Aorta (tissue), 5 donors: ENCODE measurements at regions not wholly inside any gene's neighbourhood (a gene's known extent, or its start where the extent isn't known, plus 50 kb on each side); places are given as distances from the start of the nearest gene placed in this dataset.

Experiments
- ATAC-seq: fragments of 200-7000 bp; cut with Tn5 transposase; one replicate; pipeline ENCODE4 v1.9.1; 2022; ENCODE audit warnings: moderate library complexity; ENCODE audit not compliant: low FRiP score
- DNase-seq, 2 donors: peaks; one replicate each; pipeline ENCODE4 v3.0.0-alpha.2; 2020
- H3K27ac ChIP-seq, 2 donors: one replicate each; pipeline ENCODE4 v1.5.1; 2013; ENCODE audit warnings: low read length in 2 of 2, mild to moderate bottlenecking in 2 of 2, moderate library complexity in 2 of 2, control low read depth in 1 of 2, inconsistent platforms in 1 of 2, low read depth in 1 of 2
- H3K27me3 ChIP-seq, 2 donors: one replicate each; pipeline ENCODE4 v1.6.1; 2013; ENCODE audit warnings: control low read depth in 1 of 2, low read length in 1 of 2, mild to moderate bottlenecking in 1 of 2, moderate library complexity in 1 of 2; ENCODE audit not compliant: insufficient read depth in 2 of 2, control insufficient read depth in 1 of 2
- H3K36me3 ChIP-seq, 2 donors: one replicate each; pipeline ENCODE4 v1.6.1; 2013; ENCODE audit warnings: control low read depth in 1 of 2, low read length in 1 of 2, mild to moderate bottlenecking in 1 of 2; ENCODE audit not compliant: insufficient read depth in 2 of 2, control insufficient read depth in 1 of 2
- H3K4me1 ChIP-seq, 2 donors: one replicate each; pipeline ENCODE4 v1.6.1; 2013; ENCODE audit warnings: low read length in 2 of 2, control low read depth in 1 of 2, mild to moderate bottlenecking in 1 of 2, moderate library complexity in 1 of 2; ENCODE audit not compliant: insufficient read depth in 2 of 2, control insufficient read depth in 1 of 2
- H3K4me3 ChIP-seq, 2 donors: one replicate each; pipeline ENCODE4 v1.5.1; 2013; ENCODE audit warnings: low read length in 2 of 2, control low read depth in 1 of 2, mild to moderate bottlenecking in 1 of 2
- H3K9me3 ChIP-seq: one replicate; pipeline ENCODE4 v1.6.1; 2013; ENCODE audit warnings: mild to moderate bottlenecking, low read length; ENCODE audit not compliant: control insufficient read depth
- WGBS, 2 donors: extraction: QIAGEN DNeasy Blood & Tissue Kit; methylation state at CpG; one replicate each; pipeline ENCODE4 v1.1.7; 2013; 5-methylcytosine and 5-hydroxymethylcytosine counted together
- intact Hi-C, 2 donors: fragments of 100-400 bp; cut with DNase I; formaldehyde crosslinking; loops; one replicate each; pipeline versions ENCODE4 v1.14.2 to v1.15.0; 2022
- donor health status: healthy with polysubstance abuse.
- donor health status: Bipolar disorder and iron deficiency.
- donor health status: DM: no; HTN: no; CAD: no.
- donor health status: DM: no; HTN: no; CAD: no.
- donor health status: DM: yes; HTN: yes; CAD: no.

- DNase-seq (peak in 1 of 2 donors; percentile 81), ATAC-seq (peak; percentile 85)
- Histone ChIP-seq H3K4me1 (no peaks in the 10 kb centered on the region), H3K9me3 (no peaks in the 10 kb centered on the region), H3K36me3 (no peaks in the 10 kb centered on the region), H3K4me3 (no peak overlapping the region), H3K27me3 (no peaks in the 10 kb centered on the region), H3K27ac (no peak overlapping the region)
- intact Hi-C loops = no loop called here
- WGBS, 2 donors = 46 to 47% methylated on average over 7 of the region's 7 CpGs
Measured at GRCh38 chr6:25017932-25018567, 82.3 kb upstream of the RIPOR2 start.

GRCh38 chr6:25018568-25018954 is 82.8 kb upstream of the RIPOR2 start:
- ATAC-seq = no peak
- Histone ChIP-seq H3K4me3 (no peak overlapping the region), H3K36me3 (no peaks in the 10 kb centered on the region), H3K27me3 (no peaks in the 10 kb centered on the region), H3K4me1 (no peaks in the 10 kb centered on the region), H3K27ac (no peak overlapping the region), H3K9me3 (no peaks in the 10 kb centered on the region)
- DNase-seq = no peak
- WGBS, 2 donors = 73 to 76% methylated on average over 4 of the region's 4 CpGs
- intact Hi-C loops = no loop called here

- WGBS, 2 donors = 91% methylated on average over 3 of the region's 3 CpGs
- ATAC-seq (no peak), DNase-seq (no peak)
- H3K27ac ChIP-seq = no peak overlapping the region
- H3K36me3 ChIP-seq = no peaks in the 10 kb centered on the region
- H3K4me1 ChIP-seq = no peaks in the 10 kb centered on the region
- no peaks in the 10 kb centered on the region for H3K9me3 ChIP-seq
- no peaks in the 10 kb centered on the region for H3K27me3 ChIP-seq
- intact Hi-C loops = no loop called here
- H3K4me3 ChIP-seq = no peak overlapping the region
Measured at GRCh38 chr6:25022140-25022553, 86.4 kb upstream of the RIPOR2 start.

GRCh38 chr6:25023781-25024180 is 88.0 kb upstream of the RIPOR2 start:
- ATAC-seq (no peak), DNase-seq (no peak)
- no peaks in the 10 kb centered on the region for H3K27me3 ChIP-seq
- H3K36me3 ChIP-seq = no peaks in the 10 kb centered on the region
- WGBS, 2 donors = 95 to 96% methylated on average over 22 of the region's 22 CpGs
- no peaks in the 10 kb centered on the region for H3K9me3 ChIP-seq
- H3K27ac ChIP-seq = no peak overlapping the region
- intact Hi-C loops = no loop called here
- H3K4me3 ChIP-seq = no peak overlapping the region
- no peaks in the 10 kb centered on the region for H3K4me1 ChIP-seq

GRCh38 chr6:25024821-25025220 is 89.1 kb upstream of the RIPOR2 start:
- WGBS, 2 donors = 73 to 98% methylated on average over 3 of the region's 3 CpGs
- H3K4me3 ChIP-seq = no peak overlapping the region
- no peak overlapping the region for H3K27ac ChIP-seq
- intact Hi-C loops = no loop called here
- H3K27me3 ChIP-seq = no peaks in the 10 kb centered on the region
- ATAC-seq (no peak), DNase-seq (no peak)
- no peaks in the 10 kb centered on the region for H3K36me3 ChIP-seq
- H3K9me3 ChIP-seq = no peaks in the 10 kb centered on the region
- no peaks in the 10 kb centered on the region for H3K4me1 ChIP-seq

- intact Hi-C loops = no loop called here
- DNase-seq (no peak), ATAC-seq (no peak)
- 74 to 88% methylated on average over 4 of the region's 4 CpGs for WGBS, 2 donors
- H3K27ac ChIP-seq = no peak overlapping the region
- no peak overlapping the region for H3K4me3 ChIP-seq
- no peaks in the 10 kb centered on the region for H3K4me1 ChIP-seq
- H3K9me3 ChIP-seq = no peaks in the 10 kb centered on the region
- no peaks in the 10 kb centered on the region for H3K36me3 ChIP-seq
- no peaks in the 10 kb centered on the region for H3K27me3 ChIP-seq
Measured at GRCh38 chr6:25025248-25025918, 89.6 kb upstream of the RIPOR2 start.

- WGBS, 2 donors = 60 to 76% methylated on average over 2 of the region's 2 CpGs
- no peaks in the 10 kb centered on the region for H3K9me3 ChIP-seq
- H3K4me3 ChIP-seq = no peak overlapping the region
- DNase-seq (no peak), ATAC-seq (no peak)
- no peaks in the 10 kb centered on the region for H3K4me1 ChIP-seq
- no peak overlapping the region for H3K27ac ChIP-seq
- no peaks in the 10 kb centered on the region for H3K36me3 ChIP-seq
- no peaks in the 10 kb centered on the region for H3K27me3 ChIP-seq
- intact Hi-C loops = no loop called here
Measured at GRCh38 chr6:25025919-25026301, 90.2 kb upstream of the RIPOR2 start.

- H3K4me3 ChIP-seq = no peak overlapping the region
- WGBS, 2 donors = 39 to 46% methylated on average over 2 of the region's 2 CpGs
- H3K36me3 ChIP-seq = no peaks in the 10 kb centered on the region
- no peaks in the 10 kb centered on the region for H3K4me1 ChIP-seq
- no peaks in the 10 kb centered on the region for H3K9me3 ChIP-seq
- H3K27ac ChIP-seq = no peak overlapping the region
- ATAC-seq = no peak
- no peak for DNase-seq
- intact Hi-C loops = no loop called here
- H3K27me3 ChIP-seq = no peaks in the 10 kb centered on the region
Measured at GRCh38 chr6:25026723-25027122, 91.0 kb upstream of the RIPOR2 start.

- no peak for DNase-seq
- H3K27me3 ChIP-seq = no peaks in the 10 kb centered on the region
- no peaks in the 10 kb centered on the region for H3K36me3 ChIP-seq
- no peak for ATAC-seq
- intact Hi-C loops = no loop called here
- H3K9me3 ChIP-seq = no peaks in the 10 kb centered on the region
- H3K27ac ChIP-seq = no peak overlapping the region
- no peaks in the 10 kb centered on the region for H3K4me1 ChIP-seq
- no peak overlapping the region for H3K4me3 ChIP-seq
- WGBS, 2 donors = 79 to 81% methylated on average over 31 of the region's 31 CpGs
Measured at GRCh38 chr6:25027221-25027916, 91.6 kb upstream of the RIPOR2 start.
